Suprapubic skin (tissue), 4 donors: ENCODE measurements at regions not wholly inside any gene's neighbourhood (a gene's known extent, or its start where the extent isn't known, plus 50 kb on each side); places are given as distances from the start of the nearest gene placed in this dataset.
"Not testable (repeated sequence)": the region's sequence is repeated elsewhere in the genome, so short reads cannot be mapped to it uniquely, and the experiment has no call there.

ENCODE experiments used
- DNase-seq, 2 donors: peaks; one replicate each; pipeline ENCODE4 v3.0.0-alpha.2; 2019; ENCODE audit warnings: low spot score in 2 of 2
- H3K27ac ChIP-seq: fragments of 200-600 bp; sonication (generic); one replicate; pipeline ENCODE4 v1.5.1; 2019
- H3K27me3 ChIP-seq: fragments of 200-600 bp; sonication (generic); one replicate; pipeline ENCODE4 v1.5.1; 2019
- H3K36me3 ChIP-seq: fragments of 200-600 bp; sonication (generic); one replicate; pipeline ENCODE4 v1.5.1; 2019
- H3K4me1 ChIP-seq: fragments of 200-600 bp; sonication (generic); one replicate; pipeline ENCODE4 v1.5.1; 2019
- H3K4me3 ChIP-seq: fragments of 200-600 bp; sonication (generic); one replicate; pipeline ENCODE4 v1.5.1; 2019; ENCODE audit warnings: mild to moderate bottlenecking
- H3K9me3 ChIP-seq: fragments of 200-600 bp; sonication (generic); one replicate; pipeline ENCODE4 v1.5.1; 2019
- CTCF ChIP-seq, 2 donors: fragments of 200-600 bp in 1 of 2; fragments of 450-650 bp in 1 of 2; sonication (generic) in 1 of 2; IDR thresholded peaks; one replicate each; pipeline ENCODE4 v1.5.1; 2016 to 2019; ENCODE audit warnings: antibody characterized with exemption in 2 of 2, mild to moderate bottlenecking in 1 of 2, moderate library complexity in 1 of 2
- EP300 ChIP-seq: sonication (generic); formaldehyde crosslinking; IDR thresholded peaks from one replicate; pipeline ENCODE4 v1.6.1; 2017; ENCODE audit warnings: antibody characterized with exemption
- POLR2A ChIP-seq, 2 donors: fragments of 450-650 bp; IDR thresholded peaks; one replicate each; pipeline ENCODE4 v1.6.1; 2017; ENCODE audit warnings: antibody characterized with exemption in 2 of 2, mild to moderate bottlenecking in 2 of 2, moderate library complexity in 2 of 2
- POLR2AphosphoS5 ChIP-seq, 3 donors: sonication (generic); formaldehyde crosslinking; IDR thresholded peaks; one replicate each; pipeline ENCODE4 v1.6.1; 2017; ENCODE audit warnings: antibody characterized with exemption in 3 of 3
- WGBS: methylation state at CpG from one replicate; pipeline ENCODE4 v1.1.5; 2018; 5-methylcytosine and 5-hydroxymethylcytosine counted together

- no peak for TF ChIP-seq CTCF (IDR thresholded peaks at IDR 0.05)
- no peak for TF ChIP-seq EP300
- TF ChIP-seq POLR2A (IDR thresholded peaks at IDR 0.05) = no peak
- TF ChIP-seq POLR2AphosphoS5 (IDR thresholded peaks at IDR 0.05) = no peak
- Histone ChIP-seq H3K4me1 (no peaks in the 10 kb centered on the region), H3K9me3 (no peaks in the 10 kb centered on the region), H3K27me3 (no peaks in the 10 kb centered on the region), H3K36me3 (no peaks in the 10 kb centered on the region), H3K27ac (no peak overlapping the region), H3K4me3 (no peak overlapping the region)
- DNase-seq = no peak
- 42% methylated on average over 1 of the region's 1 CpG for WGBS
Observed at GRCh38 chr5:96200641-96201040, 232.4 kb downstream of the PCSK1 start.

GRCh38 chr5:96199713-96200183, 233.3 kb downstream of the PCSK1 start:
- no peak for TF ChIP-seq POLR2A (IDR thresholded peaks at IDR 0.05)
- TF ChIP-seq EP300 = no peak
- TF ChIP-seq CTCF (IDR thresholded peaks at IDR 0.05) = no peak
- TF ChIP-seq POLR2AphosphoS5 (IDR thresholded peaks at IDR 0.05) = no peak
- no peak overlapping the region for H3K27ac ChIP-seq
- no peaks in the 10 kb centered on the region for H3K27me3 ChIP-seq
- WGBS = 97% methylated on average over 4 of the region's 4 CpGs
- no peak overlapping the region for H3K4me3 ChIP-seq
- DNase-seq = no peak
- H3K9me3 ChIP-seq = no peaks in the 10 kb centered on the region
- no peaks in the 10 kb centered on the region for H3K4me1 ChIP-seq
- no peaks in the 10 kb centered on the region for H3K36me3 ChIP-seq

GRCh38 chr5:96198356-96199058, 234.5 kb downstream of the PCSK1 start:
- WGBS = 90% methylated on average over 3 of the region's 3 CpGs
- H3K27me3 ChIP-seq = no peaks in the 10 kb centered on the region
- no peak overlapping the region for H3K27ac ChIP-seq
- H3K36me3 ChIP-seq = no peaks in the 10 kb centered on the region
- no peaks in the 10 kb centered on the region for H3K9me3 ChIP-seq
- no peaks in the 10 kb centered on the region for H3K4me1 ChIP-seq
- no peak overlapping the region for H3K4me3 ChIP-seq
- TF ChIP-seq CTCF (IDR thresholded peaks at IDR 0.05) (no peak), POLR2AphosphoS5 (IDR thresholded peaks at IDR 0.05) (no peak), EP300 (no peak), POLR2A (IDR thresholded peaks at IDR 0.05) (no peak)
- no peak for DNase-seq

GRCh38 chr5:96197767-96198166, 235.3 kb downstream of the PCSK1 start:
- DNase-seq, H3K27ac ChIP-seq, H3K4me3 ChIP-seq, H3K36me3 ChIP-seq, H3K27me3 ChIP-seq, H3K4me1 ChIP-seq, H3K9me3 ChIP-seq: not testable (repeated sequence)
- WGBS = 82% methylated on average over 3 of the region's 3 CpGs

- Histone ChIP-seq H3K36me3 (no peaks in the 10 kb centered on the region), H3K9me3 (no peaks in the 10 kb centered on the region), H3K4me1 (no peaks in the 10 kb centered on the region), H3K4me3 (no peak overlapping the region), H3K27me3 (no peaks in the 10 kb centered on the region), H3K27ac (no peak overlapping the region)
- WGBS = 90% methylated on average over 2 of the region's 2 CpGs
- no peak for TF ChIP-seq POLR2AphosphoS5 (IDR thresholded peaks at IDR 0.05)
- no peak for TF ChIP-seq POLR2A (IDR thresholded peaks at IDR 0.05)
- TF ChIP-seq EP300 = no peak
- no peak for TF ChIP-seq CTCF (IDR thresholded peaks at IDR 0.05)
- DNase-seq = no peak
Observed at GRCh38 chr5:96197347-96197746, 235.7 kb upstream of the ELL2 start.

GRCh38 chr5:96196890-96197289, 235.2 kb upstream of the ELL2 start:
- no peaks in the 10 kb centered on the region for H3K9me3 ChIP-seq
- no peak overlapping the region for H3K4me3 ChIP-seq
- no peak overlapping the region for H3K27ac ChIP-seq
- DNase-seq = no peak
- WGBS = 69% methylated on average over 1 of the region's 1 CpG
- no peaks in the 10 kb centered on the region for H3K4me1 ChIP-seq
- H3K36me3 ChIP-seq = no peaks in the 10 kb centered on the region
- no peaks in the 10 kb centered on the region for H3K27me3 ChIP-seq
- TF ChIP-seq POLR2A (IDR thresholded peaks at IDR 0.05) = no peak
- no peak for TF ChIP-seq POLR2AphosphoS5 (IDR thresholded peaks at IDR 0.05)
- TF ChIP-seq EP300 = no peak
- no peak for TF ChIP-seq CTCF (IDR thresholded peaks at IDR 0.05)
